ENCODE measurements at regions not wholly inside any gene's neighbourhood (a gene's known extent, or its start where the extent isn't known, plus 50 kb on each side); places are given as distances from the start of the nearest gene placed in this dataset.

DNA sequence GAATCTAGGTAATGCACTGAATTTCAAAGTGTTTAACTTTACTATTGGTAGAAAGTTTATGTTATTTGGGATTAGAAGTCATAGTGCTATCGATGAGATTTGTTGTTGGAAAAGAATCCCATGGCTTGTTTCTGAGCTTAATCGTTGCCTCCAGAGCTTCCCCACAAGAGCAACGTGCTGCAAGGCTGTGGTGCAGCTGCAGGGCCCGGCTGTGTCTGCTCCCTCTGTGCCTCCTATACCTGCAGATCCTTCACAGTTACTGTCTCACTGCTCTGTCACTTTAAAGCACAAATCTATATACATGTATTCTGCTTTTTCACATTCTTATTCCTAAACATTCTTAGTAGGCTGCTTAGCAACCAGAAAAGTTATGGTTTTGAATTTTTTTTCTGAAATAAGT lies 826.6 kb upstream of the COBL start:
- TF ChIP-seq ZNF350 (tag by site-specific recombination; IDR thresholded peaks at IDR 0.05) (no peak), ZNF223 (tag by site-specific recombination; IDR thresholded peaks at IDR 0.05) (no peak), ZFP41 (tag by site-specific recombination; IDR thresholded peaks at IDR 0.05; ENCODE audit: borderline replicate concordance) (no peak), ZNF248 (tag by site-specific recombination; IDR thresholded peaks at IDR 0.05) (no peak), ZNF585B (tag by site-specific recombination; IDR thresholded peaks at IDR 0.05) (no peak), ZNF555 (tag by site-specific recombination; conservative IDR thresholded peaks at IDR 0.05) (no peak)
- Histone ChIP-seq H3K27ac (ENCODE audit: extremely low read depth, low read depth, low read length) (no peak overlapping the region), H3K36me3 (ENCODE audit: control insufficient read depth in 2 of 2, insufficient read depth in 1 of 2, low read length in 2 of 2) (no peaks in the 10 kb centered on the region), H3K4me3 (ENCODE audit: low read depth, low read length) (no peak overlapping the region), H3K4me1 (ENCODE audit: control insufficient read depth, insufficient read depth, low read length) (no peaks in the 10 kb centered on the region), H3K9me3 (ENCODE audit: control insufficient read depth, insufficient read depth, low read depth, low read length) (no peaks in the 10 kb centered on the region)
- ChIA-PET CTCF (no interaction called here), POLR2A (no interaction called here)

- no peak overlapping the region for H3K27ac ChIP-seq (ENCODE audit: extremely low read depth, low read depth, low read length)
- no peaks in the 10 kb centered on the region for H3K4me1 ChIP-seq (ENCODE audit: control insufficient read depth, insufficient read depth, low read length)
- H3K36me3 ChIP-seq (ENCODE audit: control insufficient read depth in 2 of 2, insufficient read depth in 1 of 2, low read length in 2 of 2): no peaks in the 10 kb centered on the region
- TF ChIP-seq ZSCAN4 (tag by site-specific recombination; IDR thresholded peaks at IDR 0.05): no peak
- no peak for TF ChIP-seq ZNF529 (tag by site-specific recombination; IDR thresholded peaks at IDR 0.05; ENCODE audit: insufficient replicate concordance)
- no peak for TF ChIP-seq ZNF335 (tag by site-specific recombination; conservative IDR thresholded peaks at IDR 0.05)
- TF ChIP-seq, protein P1, sequence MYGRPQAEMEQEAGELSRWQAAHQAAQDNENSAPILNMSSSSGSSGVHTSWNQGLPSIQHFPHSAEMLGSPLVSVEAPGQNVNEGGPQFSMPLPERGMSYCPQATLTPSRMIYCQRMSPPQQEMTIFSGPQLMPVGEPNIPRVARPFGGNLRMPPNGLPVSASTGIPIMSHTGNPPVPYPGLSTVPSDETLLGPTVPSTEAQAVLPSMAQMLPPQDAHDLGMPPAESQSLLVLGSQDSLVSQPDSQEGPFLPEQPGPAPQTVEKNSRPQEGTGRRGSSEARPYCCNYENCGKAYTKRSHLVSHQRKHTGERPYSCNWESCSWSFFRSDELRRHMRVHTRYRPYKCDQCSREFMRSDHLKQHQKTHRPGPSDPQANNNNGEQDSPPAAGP (tag by site-specific recombination; IDR thresholded peaks at IDR 0.05): no peak
- no peak for TF ChIP-seq ZNF324 (tag by site-specific recombination; IDR thresholded peaks at IDR 0.05)
- TF ChIP-seq, protein P2, sequence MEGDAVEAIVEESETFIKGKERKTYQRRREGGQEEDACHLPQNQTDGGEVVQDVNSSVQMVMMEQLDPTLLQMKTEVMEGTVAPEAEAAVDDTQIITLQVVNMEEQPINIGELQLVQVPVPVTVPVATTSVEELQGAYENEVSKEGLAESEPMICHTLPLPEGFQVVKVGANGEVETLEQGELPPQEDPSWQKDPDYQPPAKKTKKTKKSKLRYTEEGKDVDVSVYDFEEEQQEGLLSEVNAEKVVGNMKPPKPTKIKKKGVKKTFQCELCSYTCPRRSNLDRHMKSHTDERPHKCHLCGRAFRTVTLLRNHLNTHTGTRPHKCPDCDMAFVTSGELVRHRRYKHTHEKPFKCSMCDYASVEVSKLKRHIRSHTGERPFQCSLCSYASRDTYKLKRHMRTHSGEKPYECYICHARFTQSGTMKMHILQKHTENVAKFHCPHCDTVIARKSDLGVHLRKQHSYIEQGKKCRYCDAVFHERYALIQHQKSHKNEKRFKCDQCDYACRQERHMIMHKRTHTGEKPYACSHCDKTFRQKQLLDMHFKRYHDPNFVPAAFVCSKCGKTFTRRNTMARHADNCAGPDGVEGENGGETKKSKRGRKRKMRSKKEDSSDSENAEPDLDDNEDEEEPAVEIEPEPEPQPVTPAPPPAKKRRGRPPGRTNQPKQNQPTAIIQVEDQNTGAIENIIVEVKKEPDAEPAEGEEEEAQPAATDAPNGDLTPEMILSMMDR (tag by site-specific recombination; IDR thresholded peaks at IDR 0.05): no peak
- TF ChIP-seq SP3 (tag by site-specific recombination; IDR thresholded peaks at IDR 0.05): no peak
- no peak for TF ChIP-seq ZNF426 (tag by site-specific recombination; IDR thresholded peaks at IDR 0.05)
- no peak for TF ChIP-seq ZNF521 (tag by site-specific recombination; IDR thresholded peaks at IDR 0.05)
- TF ChIP-seq ZNF394 (tag by site-specific recombination; IDR thresholded peaks at IDR 0.05; ENCODE audit: borderline replicate concordance): no peak
- TF ChIP-seq ZXDB (tag by site-specific recombination; IDR thresholded peaks at IDR 0.05): no peak
- TF ChIP-seq ZNF658 (tag by site-specific recombination; IDR thresholded peaks at IDR 0.05): no peak
- H3K4me3 ChIP-seq (ENCODE audit: low read depth, low read length): no peak overlapping the region
- H3K9me3 ChIP-seq (ENCODE audit: control insufficient read depth, insufficient read depth, low read depth, low read length): no peaks in the 10 kb centered on the region
- POLR2A ChIA-PET: no interaction called here
- CTCF ChIA-PET: interaction anchor here (0.6 kb wide), 1 partner anchor 90 kb away, joined by 4 read pairs; no protein-coding TSS in a partner anchor
Observed at GRCh38 chr7:52140851-52141250, 824.2 kb upstream of the COBL start.

DNA sequence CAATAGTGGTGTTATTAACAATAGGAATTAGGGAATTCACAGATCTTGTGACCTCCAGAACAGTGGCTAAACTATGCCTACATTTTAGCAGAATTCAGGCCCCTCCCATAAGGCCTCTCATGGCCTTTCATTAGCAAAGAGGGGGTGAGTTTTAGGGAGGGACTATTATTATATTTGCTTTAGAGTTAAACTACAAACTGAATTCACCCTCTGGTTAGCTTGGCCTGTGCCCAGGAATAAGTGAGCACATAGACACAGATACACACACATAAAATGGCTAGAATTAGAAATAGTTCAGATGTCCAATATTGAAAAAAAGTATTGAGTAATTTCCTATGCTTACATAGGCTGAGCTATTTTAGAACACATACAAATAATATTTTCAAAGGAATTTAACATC lies 818.8 kb upstream of the COBL start:
- H3K9me3 ChIP-seq (ENCODE audit: control insufficient read depth, insufficient read depth, low read depth, low read length): no peaks in the 10 kb centered on the region
- TF ChIP-seq ZNF280D (tag by site-specific recombination; IDR thresholded peaks at IDR 0.05) (no peak), ZNF473 (tag by site-specific recombination; IDR thresholded peaks at IDR 0.05) (no peak), ZNF692 (tag by site-specific recombination; IDR thresholded peaks at IDR 0.05) (no peak)
- no peak overlapping the region for H3K4me3 ChIP-seq (ENCODE audit: low read depth, low read length)
- ChIA-PET CTCF (no interaction called here), POLR2A (no interaction called here)
- H3K27ac ChIP-seq (ENCODE audit: extremely low read depth, low read depth, low read length): no peak overlapping the region
- no peaks in the 10 kb centered on the region for H3K36me3 ChIP-seq (ENCODE audit: control insufficient read depth in 2 of 2, insufficient read depth in 1 of 2, low read length in 2 of 2)
- H3K4me1 ChIP-seq (ENCODE audit: control insufficient read depth, insufficient read depth, low read length): no peaks in the 10 kb centered on the region

All from HEK293 (cell line).